HG02642 (cell line): ENCODE measurements at regions not wholly inside any gene's neighbourhood (a gene's known extent, or its start where the extent isn't known, plus 50 kb on each side); places are given as distances from the start of the nearest gene placed in this dataset.
"Not testable (repeated sequence)": the region's sequence is repeated elsewhere in the genome, so short reads cannot be mapped to it uniquely, and the experiment has no call there.

Experiments used
- ATAC-seq: cut with Tn5 transposase; IDR thresholded peaks from one replicate; pipeline ENCODE4 v1.9.1; 2021; ENCODE audit warnings: mild to moderate bottlenecking; ENCODE audit not compliant: unreplicated experiment, poor library complexity

DNA sequence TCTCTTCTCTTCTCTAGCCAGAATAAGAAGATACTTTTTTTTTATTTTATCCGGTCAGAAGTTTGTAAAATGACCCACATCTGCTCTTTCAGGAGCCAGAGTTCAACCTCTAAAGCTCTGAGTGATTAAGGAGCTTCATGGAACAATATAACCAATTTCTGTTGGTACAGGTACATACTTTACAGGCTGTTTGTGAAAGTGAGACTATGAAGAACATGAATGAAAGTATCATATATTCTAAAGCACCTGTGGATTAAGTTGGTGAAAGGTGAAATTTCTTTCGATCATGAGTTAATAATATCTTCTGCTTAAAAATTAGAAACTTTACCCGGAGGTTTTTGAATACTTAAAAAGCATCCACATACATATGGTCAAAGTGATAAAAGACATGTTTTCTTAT is 65.2 kb downstream of the DMRT2 start:
- ATAC-seq: no peak

DNA sequence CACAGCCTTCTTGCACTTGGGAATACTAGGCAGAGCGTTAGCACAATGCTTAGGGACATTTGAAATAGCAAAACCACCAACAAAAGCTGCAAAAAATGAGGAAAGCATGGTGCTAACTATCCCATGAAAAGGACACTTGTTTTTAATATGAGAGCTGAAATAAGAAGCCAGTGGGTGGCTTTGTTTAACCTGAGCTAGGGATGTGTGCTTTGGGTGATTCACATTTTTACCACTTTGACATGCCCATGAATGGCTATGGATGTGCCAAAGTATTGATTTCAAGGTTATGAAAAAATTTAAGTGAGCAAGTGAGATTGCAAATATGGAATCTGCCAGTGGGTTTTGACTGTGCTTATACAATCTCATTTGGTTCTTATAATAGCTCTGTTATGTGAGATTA is 67.3 kb downstream of the DMRT2 start:
- ATAC-seq: no peak

DNA sequence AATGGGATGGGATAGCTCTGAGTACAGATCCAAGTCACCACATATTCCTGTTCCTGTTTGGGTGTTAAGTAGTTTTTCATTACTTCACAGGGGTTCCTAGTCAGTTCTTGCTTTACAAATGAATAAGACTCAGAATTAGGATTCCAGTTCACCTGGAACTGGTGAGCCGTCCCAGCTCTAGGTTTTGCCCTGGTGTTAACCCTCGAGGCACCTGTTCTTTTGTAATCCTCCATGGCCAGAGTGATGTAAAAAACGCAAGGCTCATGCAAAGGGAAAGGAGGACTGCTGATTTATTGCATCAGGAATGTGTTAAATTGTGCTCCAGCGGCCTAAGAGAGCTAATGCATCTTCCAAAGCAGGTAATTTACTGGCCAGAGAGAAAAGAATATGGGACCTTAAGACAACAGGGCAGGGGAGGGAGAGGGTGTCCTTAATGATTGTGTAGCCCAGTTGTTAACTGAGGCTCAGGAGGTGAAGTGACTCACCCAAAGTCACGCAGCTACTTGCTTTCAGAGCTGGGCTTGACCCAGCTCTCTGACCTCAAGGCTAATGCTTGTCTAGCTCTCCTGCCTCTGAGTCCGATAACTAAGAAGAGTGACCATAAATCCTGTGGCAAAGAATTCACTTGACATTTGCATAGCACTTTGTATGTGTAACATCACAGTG is 70.5 kb downstream of the DMRT2 start:
- ATAC-seq: no peak

DNA sequence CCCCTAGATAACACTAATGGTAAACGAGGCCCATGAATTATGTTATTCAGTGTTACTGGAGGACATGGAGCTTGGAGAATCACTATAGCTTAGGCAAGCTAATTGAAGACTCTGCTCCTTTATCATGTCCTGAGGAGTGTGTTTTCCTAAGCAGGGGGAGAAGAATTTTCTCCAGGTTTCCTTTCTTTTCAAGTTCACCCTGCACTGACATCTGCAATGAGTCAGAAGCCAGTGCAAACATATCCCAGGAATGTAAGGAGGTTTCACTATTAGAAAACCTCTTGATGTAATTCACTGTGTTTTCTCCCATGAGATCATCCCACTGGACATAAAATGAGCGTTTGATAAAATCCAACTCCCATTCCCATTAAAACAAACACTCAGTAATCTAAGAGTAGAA is 75.6 kb downstream of the DMRT2 start:
- ATAC-seq: no peak

DNA sequence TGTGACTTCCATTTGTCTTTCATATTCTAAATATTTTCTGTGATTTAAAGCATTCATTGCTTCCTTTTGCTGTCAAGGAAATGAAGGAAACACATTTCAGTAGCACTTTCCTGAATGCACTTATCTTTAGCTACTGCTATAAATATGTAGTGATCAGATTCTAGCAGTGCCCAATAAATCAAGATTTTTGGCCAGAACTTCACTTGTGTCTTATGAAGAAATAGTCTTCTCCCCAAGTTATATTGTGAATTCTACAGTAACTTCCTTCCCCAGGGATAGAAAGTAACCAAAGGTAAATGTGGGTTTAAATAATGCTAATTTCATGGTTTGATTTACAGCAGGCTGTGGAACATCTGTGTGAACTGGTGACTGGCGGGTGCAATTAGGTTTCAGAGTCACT is 77.9 kb downstream of the DMRT2 start:
- no peak for ATAC-seq

DNA sequence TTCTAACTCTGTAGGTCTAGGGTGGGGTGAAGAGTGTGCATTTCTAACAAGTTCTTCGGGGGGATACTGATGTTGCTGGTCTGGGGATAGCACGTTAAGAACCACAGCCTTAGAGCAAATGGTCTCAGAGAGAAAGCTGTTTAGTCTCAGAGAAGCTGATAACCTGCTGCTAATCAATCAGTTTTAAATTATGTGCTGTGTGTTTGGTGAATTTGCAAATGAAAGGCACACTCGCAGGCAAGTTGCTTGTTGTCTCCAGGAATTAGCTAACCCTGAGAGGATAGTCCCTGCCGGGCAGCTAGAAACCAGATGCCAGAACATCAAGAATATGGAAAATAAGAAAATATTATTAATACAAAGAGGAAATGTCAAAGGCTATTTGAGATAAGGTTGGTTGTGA is 79.2 kb downstream of the DMRT2 start:
- no peak for ATAC-seq

DNA sequence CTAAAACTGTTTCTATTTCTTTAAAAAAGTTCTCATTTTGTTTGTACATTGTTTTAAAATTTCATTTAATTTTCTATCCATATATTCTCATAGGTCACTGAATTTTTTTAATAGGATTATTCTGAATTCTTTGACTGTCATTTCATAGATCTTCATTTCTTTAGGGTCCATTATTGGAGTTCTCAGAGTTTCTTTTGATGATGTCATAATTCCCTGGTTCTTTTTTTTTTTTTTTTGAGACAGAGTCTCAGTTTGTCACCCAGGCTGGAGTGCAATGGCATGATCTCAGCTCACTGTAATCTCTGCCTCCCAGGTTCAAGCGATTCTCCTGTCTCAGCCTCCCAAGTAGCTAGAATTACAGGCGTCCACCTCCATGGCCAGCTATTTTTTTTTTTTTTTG is 89.9 kb downstream of the DMRT2 start:
- ATAC-seq: no peak

DNA sequence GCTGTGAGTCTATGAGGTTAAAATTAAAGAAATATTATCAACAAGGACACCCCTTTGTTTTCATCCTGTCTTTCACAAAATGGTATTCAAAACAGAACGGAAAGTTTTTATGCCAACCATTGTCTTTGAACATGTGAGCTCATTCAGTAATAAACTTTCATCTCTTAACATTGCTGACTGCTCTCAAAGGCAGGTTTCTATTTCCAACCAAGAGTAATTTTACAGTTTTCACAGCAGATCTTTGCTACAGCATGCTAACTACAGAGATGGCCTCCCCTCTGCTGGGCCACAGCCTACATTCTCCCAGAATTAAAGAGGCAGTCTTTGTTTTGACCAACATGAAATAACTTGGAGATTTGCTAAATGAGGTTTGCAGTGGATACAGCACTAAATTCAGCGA is 101.5 kb downstream of the DMRT2 start:
- no peak for ATAC-seq

DNA sequence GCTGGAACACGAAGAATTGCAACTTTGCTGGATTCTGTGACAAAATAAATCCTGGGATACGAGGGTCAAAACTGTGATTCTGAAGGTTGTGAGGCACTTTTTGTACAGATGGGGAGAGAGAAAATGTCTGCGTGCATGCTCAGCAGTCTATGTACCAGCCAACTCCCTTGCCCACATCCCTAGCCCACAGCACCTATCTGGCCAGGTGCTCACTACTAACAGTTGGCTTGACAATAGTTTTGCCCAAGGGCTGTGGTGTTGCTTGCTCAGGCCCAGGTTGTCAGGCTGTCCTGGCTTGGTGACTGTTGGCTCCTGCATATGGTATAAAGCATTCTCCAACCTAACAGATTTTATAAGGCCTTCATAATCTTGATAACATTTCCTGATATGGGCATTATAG is 102.0 kb downstream of the DMRT2 start:
- ATAC-seq: no peak

DNA sequence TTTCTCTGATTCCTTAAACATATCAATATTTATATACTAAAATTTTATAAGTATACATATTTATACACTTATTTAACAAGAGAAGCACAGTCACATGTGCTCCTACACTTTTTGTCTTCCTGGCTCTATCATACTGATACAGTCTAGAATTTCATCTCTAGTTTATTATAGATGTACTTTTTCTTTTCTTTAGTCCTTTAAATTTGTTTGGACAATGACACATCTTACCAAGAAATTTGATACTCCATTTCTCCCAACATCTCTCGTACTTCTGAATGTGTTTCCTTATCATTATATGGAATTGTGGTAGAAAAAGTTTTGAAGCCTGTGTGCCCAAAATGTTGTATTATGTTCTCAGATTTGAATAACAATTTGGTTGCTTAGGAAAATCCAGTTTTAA is 104.6 kb downstream of the DMRT2 start:
- ATAC-seq: no peak

DNA sequence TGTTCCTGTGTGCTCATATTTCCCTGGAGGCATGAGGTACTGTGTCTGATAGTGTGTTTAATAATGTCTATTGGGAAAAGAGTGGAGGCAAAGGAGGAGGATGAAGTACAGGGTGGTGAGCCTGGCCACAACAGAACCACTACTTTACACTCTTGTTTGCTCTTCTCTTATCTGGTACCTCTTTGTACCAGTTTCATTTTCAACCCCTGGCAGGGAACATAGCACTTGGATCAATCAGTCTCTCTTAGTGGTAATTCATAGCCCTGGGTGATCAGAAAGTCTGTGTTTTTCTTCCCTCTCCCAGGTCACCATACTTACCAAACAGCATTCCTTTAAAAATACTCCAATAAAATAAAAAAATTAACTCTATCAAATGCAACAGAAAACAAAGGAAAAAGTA is 105.4 kb downstream of the DMRT2 start:
- no peak for ATAC-seq

DNA sequence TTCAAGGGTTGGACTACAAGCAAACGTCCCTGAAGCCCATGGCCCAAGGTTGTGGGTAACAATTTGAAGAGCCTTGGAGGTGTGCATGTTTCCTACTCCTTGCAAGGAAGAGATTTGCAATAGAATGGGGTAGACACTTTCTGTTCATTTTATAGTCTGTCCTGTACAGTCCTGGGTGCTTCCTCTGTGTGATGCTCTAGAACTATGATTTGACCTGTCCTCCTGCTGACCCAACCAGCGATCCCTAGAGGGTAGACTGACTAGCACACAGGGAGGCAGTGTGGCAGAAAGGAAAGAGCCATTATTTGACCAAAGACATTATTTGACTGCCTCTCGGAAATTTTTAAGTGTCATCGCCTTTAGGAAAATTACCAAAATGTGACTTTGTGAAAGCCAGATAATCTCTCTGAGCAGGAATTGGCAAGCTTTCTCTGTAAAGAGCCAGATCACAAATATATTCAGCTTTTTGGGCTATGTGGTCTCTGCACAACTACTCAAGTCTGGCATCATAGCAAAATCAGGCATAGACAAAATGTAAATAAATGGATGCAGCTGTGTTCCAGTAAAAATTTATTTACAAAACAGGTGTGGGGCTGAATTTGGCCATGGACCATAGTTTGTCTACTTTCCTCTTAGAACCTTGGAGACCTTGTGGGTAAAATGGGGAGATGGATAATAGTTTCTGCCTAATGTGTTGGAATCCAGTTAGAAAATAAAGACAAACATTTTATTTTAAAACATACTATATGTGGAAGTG is 106.8 kb downstream of the DMRT2 start:
- no peak for ATAC-seq

DNA sequence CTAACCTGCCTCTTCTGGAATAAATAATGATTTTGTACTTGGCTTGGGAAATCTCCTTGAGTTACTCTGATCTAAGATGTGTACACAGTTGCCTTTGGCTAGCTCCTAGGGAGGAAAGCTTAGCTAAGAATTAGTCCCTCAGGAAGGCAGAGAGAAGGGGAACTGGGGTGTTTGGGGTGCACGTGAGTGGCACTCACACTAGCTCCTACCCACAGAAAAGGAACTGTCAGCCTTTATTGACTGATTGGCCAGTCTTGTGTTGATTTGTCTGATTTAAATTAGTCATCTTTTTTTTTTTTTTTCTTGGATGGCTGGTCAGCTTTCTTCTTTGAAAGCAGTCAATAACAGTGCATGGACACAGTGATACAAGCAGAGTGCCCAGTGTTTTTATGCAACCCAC is 107.7 kb downstream of the DMRT2 start:
- ATAC-seq: no peak

DNA sequence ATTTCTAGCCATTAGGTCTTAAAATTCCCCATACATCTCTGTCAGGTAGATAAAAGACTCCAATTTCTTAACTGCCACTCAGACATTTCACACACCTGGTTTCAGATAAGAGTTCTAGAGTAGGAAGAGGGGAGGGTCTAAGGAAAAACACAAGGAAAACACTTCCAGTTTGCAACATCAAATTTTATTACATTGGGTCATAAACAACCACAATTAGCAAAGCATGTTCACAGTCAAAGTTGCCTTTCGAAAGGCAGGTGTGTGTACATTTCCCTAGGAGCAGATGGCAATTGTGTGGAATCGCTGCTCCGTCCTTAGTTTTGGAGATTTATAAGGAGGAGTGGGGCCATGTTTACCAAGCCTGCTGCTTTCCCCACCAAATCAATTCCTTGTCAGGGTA is 120.8 kb downstream of the DMRT2 start:
- no peak for ATAC-seq

DNA sequence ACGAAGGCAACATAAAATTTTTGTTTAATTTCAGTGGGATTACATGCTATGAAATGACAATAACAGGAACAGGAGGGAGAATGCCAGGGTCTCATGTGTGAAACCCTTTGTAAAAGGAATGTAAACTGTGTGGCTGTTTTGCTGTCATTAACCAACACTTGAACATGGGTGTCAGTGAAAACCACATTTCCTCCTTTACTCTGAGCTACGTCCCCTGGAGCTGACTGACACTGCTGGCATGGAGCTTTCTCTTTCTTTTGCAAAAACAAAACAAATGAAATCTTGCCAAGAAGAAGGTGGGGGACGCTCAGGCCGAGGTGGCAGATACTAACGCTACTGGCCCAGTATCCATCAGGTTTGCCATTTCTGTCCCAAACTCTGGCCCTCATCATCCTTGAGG is 121.4 kb downstream of the DMRT2 start:
- no peak for ATAC-seq

DNA sequence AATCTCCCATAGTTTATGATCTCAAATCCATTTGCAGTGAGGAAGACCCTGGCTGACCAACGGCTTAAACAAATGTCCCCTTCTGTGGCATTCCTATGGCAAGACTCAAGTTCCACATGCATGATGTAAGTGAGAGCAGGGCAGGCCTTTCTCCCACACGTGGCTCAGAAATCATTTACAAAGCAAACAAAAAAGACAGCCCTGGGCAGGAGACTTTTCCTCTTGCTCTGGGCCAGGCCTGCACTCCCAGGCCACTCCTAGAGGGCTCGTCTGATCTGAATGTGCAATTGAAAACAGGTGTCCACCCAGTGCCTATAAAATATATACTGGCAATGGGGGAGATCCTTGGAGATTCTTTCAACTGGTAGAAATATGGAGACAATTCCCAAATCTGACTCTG is 123.1 kb downstream of the DMRT2 start:
- no peak for ATAC-seq

DNA sequence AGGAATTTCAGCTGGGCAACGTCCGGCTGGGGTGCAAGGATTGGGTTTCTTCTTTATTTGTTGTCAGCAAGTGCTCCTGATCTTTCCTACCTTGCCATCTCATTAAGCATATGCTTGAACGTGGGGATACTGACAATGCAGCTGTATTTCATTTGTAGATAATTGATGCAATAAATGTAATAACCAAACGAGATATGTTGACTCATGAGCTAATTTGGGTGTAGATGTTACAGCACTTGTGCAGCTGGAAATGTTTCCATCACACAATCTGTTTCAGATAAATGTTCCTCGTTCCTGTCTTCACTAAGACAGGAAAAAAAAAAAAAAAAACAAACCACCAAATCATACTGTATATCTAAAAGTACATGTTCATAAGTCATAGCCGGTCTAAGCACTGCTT is 123.8 kb downstream of the DMRT2 start:
- no peak for ATAC-seq

DNA sequence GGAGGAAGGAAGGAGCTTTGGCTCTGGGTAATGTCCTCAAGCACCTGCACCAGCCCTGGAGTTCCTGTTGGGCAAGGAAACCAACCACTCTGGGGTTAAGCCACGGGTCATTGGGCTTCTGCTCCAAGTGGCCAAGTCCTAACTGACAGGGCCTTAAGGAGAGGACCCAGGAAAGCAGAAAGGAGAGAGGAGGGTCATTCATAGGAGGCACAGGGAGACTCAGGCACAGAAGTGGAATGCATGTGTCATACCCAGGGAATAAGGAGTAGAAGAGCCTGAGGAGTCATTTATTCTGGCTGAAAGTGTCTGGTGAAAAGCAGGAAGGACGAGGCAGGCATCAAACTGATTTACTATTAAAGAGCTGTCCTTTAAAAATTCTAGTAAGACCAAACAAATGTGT is 129.2 kb downstream of the DMRT2 start:
- no peak for ATAC-seq

DNA sequence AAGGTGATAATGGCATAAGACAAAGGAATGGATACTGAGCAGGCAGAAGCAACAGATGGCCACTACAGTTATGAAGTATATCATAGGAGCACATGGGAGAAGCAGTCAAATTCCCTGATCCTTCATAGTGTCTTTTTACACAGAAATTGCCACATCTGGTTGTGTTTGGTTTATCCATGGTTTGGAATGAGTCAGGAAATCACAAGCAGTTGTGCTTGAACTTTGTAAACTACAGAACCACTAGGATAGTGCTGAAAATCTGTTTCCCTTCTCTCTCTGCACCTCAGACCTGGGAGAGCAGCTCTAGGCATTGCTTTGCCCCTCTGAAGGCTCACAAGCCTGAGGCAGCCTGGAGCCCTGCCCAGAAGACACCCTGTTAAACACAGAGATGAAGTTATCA is 134.0 kb downstream of the DMRT2 start:
- ATAC-seq: no peak

DNA sequence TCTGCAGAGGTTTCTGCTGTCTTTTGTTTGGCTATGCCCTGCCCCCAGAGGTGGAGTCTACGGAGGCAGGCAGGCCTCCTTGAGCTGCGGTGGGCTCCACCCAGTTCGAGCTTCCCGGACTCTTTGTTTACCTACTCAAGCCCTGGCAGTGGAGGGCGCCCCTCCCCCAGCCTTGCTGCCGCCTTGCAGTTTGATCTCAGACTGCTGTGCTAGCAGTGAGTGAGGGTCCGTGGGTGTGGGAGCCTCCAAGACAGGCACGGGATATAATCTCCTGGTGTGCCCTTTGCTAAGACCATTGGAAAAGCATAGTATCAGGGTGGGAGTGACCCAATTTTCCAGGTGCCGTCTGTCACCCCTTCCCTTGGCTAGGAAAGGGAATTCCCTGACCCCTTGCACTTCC is 137.0 kb downstream of the DMRT2 start:
- not testable (repeated sequence) for ATAC-seq

DNA sequence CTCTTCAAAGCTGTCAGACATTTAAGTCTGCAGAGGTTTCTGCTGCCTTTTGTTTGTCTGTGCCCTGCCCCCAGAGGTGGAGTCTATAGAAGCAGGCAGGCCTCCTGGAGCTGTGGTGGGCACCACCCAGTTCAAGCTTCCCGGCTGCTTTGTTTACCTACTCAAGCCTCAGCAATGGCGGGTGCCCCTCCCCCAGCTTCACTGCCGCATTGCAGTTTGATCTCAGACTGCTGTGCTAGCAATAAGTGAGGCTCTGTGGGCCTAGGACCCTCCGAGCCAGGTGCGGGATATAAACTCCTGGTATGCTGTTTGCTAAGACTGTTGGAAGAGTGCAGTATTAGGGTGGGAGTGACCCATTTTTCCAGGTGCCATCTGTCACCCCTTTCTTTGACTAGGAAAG is 145.5 kb downstream of the DMRT2 start:
- not testable (repeated sequence) for ATAC-seq

DNA sequence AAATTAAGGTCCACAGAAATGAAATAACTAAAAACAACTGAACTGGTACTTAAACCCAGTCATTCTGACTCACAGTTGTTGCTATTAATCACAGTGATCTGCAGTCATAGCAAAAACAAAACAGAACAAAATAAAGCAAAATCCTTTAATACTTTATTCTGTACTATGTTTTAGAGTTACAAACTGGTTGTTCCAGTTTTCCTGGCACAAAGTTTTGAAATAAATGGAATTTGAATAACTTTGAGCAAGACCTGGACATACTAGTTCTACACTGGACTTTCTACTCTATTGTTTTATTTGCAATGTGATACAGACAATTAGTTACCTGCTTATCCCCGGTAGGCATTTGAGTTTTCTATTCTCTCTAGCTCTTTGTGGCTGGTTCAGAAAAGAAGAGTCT is 147.9 kb downstream of the DMRT2 start:
- ATAC-seq: no peak
